ENCODE measurements at regions not wholly inside any gene's neighbourhood (a gene's known extent, or its start where the extent isn't known, plus 50 kb on each side); places are given as distances from the start of the nearest gene placed in this dataset.
"Not testable (repeated sequence)": the region's sequence is repeated elsewhere in the genome, so short reads cannot be mapped to it uniquely, and the experiment has no call there.

DNA sequence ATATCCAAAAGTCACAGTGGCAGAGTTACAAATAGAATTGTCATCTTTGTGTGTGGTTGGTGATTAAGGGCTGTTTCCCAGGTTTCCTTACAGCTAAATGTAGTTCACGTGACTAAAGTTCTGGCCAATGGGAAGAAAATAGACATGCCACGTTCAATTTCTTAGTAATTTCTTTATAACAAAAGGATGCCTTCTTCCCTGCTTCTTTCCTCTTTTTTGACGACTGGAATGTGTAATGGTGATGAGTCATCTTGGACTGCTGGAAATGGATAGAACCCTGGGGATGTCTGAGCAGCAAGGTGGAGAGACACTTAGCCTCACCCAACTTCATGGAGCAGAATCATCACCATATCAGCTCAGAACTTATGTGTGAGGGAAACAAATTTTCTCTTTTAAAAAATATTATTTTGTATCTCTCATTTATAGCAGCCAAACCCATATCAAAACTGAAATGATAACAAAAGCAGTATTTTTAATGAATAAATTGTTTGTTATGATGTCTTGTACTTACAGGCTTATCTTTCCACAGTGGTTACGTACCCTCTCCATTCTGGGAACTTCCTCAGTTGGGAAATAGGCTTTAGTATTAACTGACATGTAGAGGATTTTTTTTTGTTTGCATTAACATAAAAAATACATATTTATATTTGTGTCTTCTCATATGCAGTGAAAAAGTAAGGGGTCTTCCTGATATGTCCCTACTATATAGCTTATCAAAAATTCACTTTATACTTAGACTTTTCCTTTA is 91.1 kb upstream of the CDH2 start:
- POLR2A ChIA-PET = no interaction called here
- CTCF ChIA-PET = no interaction called here
- no peak overlapping the region for H3K4me3 ChIP-seq (ENCODE audit: low read depth, low read length)
- no peak for DNase-seq (ENCODE audit: low read depth, low spot score)
- H3K27me3 ChIP-seq (ENCODE audit: control insufficient read depth, insufficient read depth, low read length) = no peaks in the 10 kb centered on the region
- no peak overlapping the region for H3K27ac ChIP-seq (ENCODE audit: low read depth, low read length)
- no peak for TF ChIP-seq CTCF (IDR thresholded peaks at IDR 0.05; ENCODE audit: low read depth, low read length)
- no peaks in the 10 kb centered on the region for H3K9me3 ChIP-seq (ENCODE audit: control insufficient read depth, insufficient read depth, low read length)

- CTCF ChIA-PET = no interaction called here
- TF ChIP-seq CTCF (IDR thresholded peaks at IDR 0.05; ENCODE audit: low read depth, low read length) = no peak
- Histone ChIP-seq H3K4me3 (ENCODE audit: low read depth, low read length) (no peak overlapping the region), H3K27ac (ENCODE audit: low read depth, low read length) (no peak overlapping the region), H3K27me3 (ENCODE audit: control insufficient read depth, insufficient read depth, low read length) (no peaks in the 10 kb centered on the region), H3K9me3 (ENCODE audit: control insufficient read depth, insufficient read depth, low read length) (no peaks in the 10 kb centered on the region)
- no peak for DNase-seq (ENCODE audit: low read depth, low spot score)
- POLR2A ChIA-PET = no interaction called here
Measured at GRCh38 chr18:28267276-28267675, 90.3 kb upstream of the CDH2 start.

DNA sequence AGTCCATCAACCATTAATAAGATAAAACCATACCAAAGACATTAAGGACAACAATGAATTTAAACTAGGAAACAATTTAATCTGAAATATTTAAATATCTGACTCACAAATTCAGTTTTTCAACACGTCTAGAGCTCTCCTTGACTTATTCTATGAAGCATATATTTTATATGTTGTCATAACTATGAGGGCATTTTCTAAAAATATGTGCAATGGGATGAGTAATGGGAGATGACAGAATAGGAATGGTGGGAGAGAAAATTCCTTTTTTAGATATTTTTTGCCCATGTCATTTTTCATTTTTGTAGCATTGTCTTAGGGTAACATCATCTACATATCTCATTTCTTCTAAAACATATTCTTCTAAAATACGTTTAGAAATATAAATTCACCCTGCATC is 79.2 kb upstream of the CDH2 start:
- no peaks in the 10 kb centered on the region for H3K27me3 ChIP-seq (ENCODE audit: control insufficient read depth, insufficient read depth, low read length)
- H3K27ac ChIP-seq (ENCODE audit: low read depth, low read length) = no peak overlapping the region
- no peaks in the 10 kb centered on the region for H3K9me3 ChIP-seq (ENCODE audit: control insufficient read depth, insufficient read depth, low read length)
- ChIA-PET POLR2A (no interaction called here), CTCF (no interaction called here)
- DNase-seq (ENCODE audit: low read depth, low spot score) = no peak
- no peak overlapping the region for H3K4me3 ChIP-seq (ENCODE audit: low read depth, low read length)
- TF ChIP-seq CTCF (IDR thresholded peaks at IDR 0.05; ENCODE audit: low read depth, low read length) = no peak

DNA sequence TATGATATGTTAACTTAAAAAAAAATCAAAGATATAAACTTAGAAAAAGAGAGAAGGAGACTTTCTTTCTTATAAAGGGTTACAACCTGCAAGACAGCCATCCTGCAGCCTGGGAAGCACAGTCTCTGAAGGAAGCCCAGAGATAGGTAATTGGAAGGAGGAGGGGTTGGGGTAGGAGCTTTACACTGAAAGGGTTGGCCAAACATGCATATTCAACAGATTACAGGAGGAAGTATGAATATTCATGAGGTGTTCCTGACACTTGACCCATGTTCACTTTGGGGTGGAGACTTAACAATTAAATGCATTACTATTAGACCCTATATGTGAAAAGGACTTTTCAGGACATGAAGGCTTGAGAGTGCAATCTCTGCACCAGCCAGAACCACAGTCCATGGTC is 71.7 kb upstream of the CDH2 start:
- Histone ChIP-seq H3K4me3 (ENCODE audit: low read depth, low read length) (no peak overlapping the region), H3K9me3 (ENCODE audit: control insufficient read depth, insufficient read depth, low read length) (no peaks in the 10 kb centered on the region), H3K27me3 (ENCODE audit: control insufficient read depth, insufficient read depth, low read length) (no peaks in the 10 kb centered on the region), H3K27ac (ENCODE audit: low read depth, low read length) (no peak overlapping the region)
- POLR2A ChIA-PET = no interaction called here
- DNase-seq (ENCODE audit: low read depth, low spot score) = no peak
- TF ChIP-seq CTCF (IDR thresholded peaks at IDR 0.05; ENCODE audit: low read depth, low read length) = no peak
- CTCF ChIA-PET = no interaction called here

DNA sequence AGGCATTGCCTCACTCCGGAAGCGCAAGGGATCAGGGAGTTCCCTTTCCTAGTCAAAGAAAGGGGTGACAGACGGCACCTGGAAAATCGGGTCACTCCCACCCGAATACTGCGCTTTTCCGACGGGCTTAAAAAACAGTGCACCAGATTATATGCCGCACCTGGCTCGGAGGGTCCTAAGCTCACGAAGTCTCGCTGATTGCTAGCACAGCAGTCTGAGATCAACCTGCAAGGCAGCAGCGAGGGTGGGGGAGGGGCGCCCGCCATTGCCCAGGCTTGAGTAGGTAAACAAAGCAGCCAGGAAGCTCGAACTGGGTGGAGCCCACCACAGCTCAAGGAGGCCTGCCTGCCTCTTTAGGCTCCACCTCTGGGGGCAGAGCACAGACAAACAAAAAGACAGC is 63.7 kb upstream of the CDH2 start:
- POLR2A ChIA-PET, CTCF ChIA-PET: not testable (repeated sequence)

More for the DNA sequence above, 63.7 kb upstream of the CDH2 start:
- H3K27ac ChIP-seq (ENCODE audit: low read depth, low read length); DNase-seq (ENCODE audit: low read depth, low spot score); H3K27me3 ChIP-seq (ENCODE audit: control insufficient read depth, insufficient read depth, low read length); H3K9me3 ChIP-seq (ENCODE audit: control insufficient read depth, insufficient read depth, low read length); H3K4me3 ChIP-seq (ENCODE audit: low read depth, low read length): not testable (repeated sequence)

All from AG04450 (cell line).